Epithelial cell of prostate (primary cell): ENCODE measurements at regions not wholly inside any gene's neighbourhood (a gene's known extent, or its start where the extent isn't known, plus 50 kb on each side); places are given as distances from the start of the nearest gene placed in this dataset.

ENCODE experiments used
- DNase-seq: peaks from one replicate; pipeline ENCODE4 v3.0.0-alpha.2; 2011; ENCODE audit warnings: low read depth, low spot score
- H3K27ac ChIP-seq: fragments of 450-650 bp; 2 replicates; pipeline ENCODE4 v1.5.1; 2017; ENCODE audit warnings: mild to moderate bottlenecking

- no peak overlapping the region for H3K27ac ChIP-seq
- no peak for DNase-seq
Observed at GRCh38 chr16:49129935-49130334, 151.7 kb downstream of the CBLN1 start.

DNA sequence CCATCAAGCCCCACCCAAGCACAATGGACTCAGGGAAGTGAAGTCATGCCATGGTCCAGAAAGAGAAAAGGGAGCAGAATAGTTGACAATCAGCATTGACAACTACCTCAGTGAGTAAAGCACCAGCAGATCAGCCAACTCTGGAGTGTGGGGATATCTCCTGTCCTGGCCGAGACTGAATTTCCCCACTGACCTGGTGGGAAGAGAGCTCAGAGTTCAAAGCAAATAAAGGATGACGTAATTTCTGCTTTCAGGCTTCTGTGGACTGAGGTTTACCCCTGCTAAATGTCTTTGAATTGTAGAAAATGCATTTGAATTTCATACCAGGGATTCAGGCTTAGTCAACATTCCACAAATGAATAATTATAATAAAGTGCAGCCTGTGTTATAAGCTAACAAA lies 152.9 kb downstream of the CBLN1 start:
- no peak for DNase-seq
- no peak overlapping the region for H3K27ac ChIP-seq

- no peak overlapping the region for H3K27ac ChIP-seq
- DNase-seq: no peak
Observed at GRCh38 chr16:49127103-49127502, 154.5 kb downstream of the CBLN1 start.

GRCh38 chr16:49121636-49122035 lies 160.0 kb downstream of the CBLN1 start:
- H3K27ac ChIP-seq: no peak overlapping the region
- DNase-seq: peak; percentile 37

DNA sequence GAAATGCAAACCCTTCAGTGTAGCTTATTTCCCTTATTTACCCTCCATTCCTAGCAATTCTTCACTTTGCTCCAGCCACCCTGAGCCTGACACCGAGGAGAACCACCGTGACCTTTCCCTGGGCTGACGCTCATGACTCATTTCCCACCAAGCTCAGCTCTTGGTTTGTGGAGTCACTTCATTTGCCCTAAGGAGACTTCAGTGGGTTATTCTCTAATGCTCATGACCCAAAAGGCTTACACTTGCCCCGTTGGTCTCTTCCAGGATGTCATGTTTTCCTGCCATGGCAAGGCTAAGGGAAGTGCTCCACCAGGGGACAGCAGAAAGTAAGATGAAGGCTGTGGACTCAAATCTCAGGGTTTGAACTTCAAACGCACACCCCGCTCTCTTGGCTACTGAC lies 161.0 kb downstream of the CBLN1 start:
- DNase-seq: no peak
- no peak overlapping the region for H3K27ac ChIP-seq

- peak; percentile 22 for DNase-seq
- no peak overlapping the region for H3K27ac ChIP-seq
Observed at GRCh38 chr16:49116873-49117272, 164.8 kb downstream of the CBLN1 start.

DNA sequence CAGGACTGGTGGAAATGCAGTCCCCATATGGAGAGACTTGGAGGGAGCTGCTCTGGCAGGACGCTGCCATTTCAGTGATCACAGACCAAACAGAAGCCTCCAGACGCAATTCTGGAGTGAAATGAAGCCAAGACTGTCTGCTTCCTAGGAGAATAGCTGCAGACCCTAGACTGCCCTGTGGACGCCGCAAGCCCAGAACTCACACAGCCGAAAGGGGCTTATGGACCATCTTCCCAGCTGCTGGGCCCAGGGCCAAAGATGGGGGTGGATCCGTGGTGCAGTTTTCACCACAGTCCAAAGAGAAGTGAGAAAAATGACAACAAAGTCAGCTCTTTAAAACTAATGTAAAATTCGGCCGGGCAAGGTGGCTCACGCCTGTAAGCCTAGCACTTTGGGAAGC lies 165.7 kb downstream of the CBLN1 start:
- no peak for DNase-seq
- no peak overlapping the region for H3K27ac ChIP-seq

GRCh38 chr16:49112754-49113153 lies 168.9 kb downstream of the CBLN1 start:
- no peak for DNase-seq
- H3K27ac ChIP-seq: no peak overlapping the region

DNA sequence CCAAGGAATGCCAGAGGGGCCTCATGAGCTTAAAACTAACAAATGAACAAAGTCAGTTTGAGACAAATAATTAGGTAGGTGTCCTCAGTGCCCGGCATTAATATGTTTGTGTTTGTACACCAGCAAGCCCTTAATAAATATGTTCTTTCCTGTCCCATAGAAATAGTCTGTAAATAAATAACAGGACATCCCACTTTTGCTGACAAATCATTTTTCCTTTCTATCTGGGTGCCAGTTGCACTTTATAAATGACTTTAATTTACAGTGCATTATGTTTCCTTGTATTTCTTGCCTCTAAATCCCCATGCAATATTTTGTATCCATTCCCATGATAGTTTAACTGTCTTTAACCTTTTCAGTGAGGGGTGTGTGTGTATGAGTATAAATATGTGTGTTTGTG lies 170.3 kb downstream of the CBLN1 start:
- H3K27ac ChIP-seq: no peak overlapping the region
- DNase-seq: no peak

DNA sequence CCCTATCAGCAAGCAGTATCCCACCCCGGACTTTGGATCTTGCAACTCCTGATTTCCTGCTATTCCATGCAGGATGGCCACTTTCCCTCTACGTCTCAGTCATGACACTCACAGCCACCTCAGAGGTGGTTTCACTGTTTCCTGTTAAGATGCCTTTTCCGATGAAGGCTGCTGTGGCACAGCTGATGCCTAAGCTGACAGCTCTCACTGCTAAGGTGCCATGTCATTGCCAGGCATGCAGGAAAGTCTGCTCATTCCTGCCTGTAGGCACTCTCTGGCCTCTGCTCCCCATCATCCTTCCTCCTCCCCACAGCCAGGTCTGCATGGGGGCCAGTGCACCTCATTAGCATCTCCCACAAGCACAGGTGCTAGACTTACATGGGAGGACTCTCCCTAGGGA lies 173.0 kb downstream of the CBLN1 start:
- no peak for DNase-seq
- H3K27ac ChIP-seq: no peak overlapping the region

- DNase-seq: no peak
- H3K27ac ChIP-seq: no peak overlapping the region
Observed at GRCh38 chr16:49103298-49103697, 178.3 kb downstream of the CBLN1 start.

GRCh38 chr16:49101997-49102396 lies 179.6 kb downstream of the CBLN1 start:
- DNase-seq: no peak
- no peak overlapping the region for H3K27ac ChIP-seq

GRCh38 chr16:49100366-49100765 lies 181.3 kb downstream of the CBLN1 start:
- DNase-seq: no peak
- no peak overlapping the region for H3K27ac ChIP-seq

- H3K27ac ChIP-seq: no peak overlapping the region
Observed at GRCh38 chr16:49097964-49098363, 183.7 kb downstream of the CBLN1 start.

GRCh38 chr16:49096176-49096945 lies 185.3 kb downstream of the CBLN1 start:
- no peak overlapping the region for H3K27ac ChIP-seq
- no peak for DNase-seq

More at GRCh38 chr16:49097964-49098363, 183.7 kb downstream of the CBLN1 start:
- DNase-seq: no peak

GRCh38 chr16:49095539-49095938 lies 186.1 kb downstream of the CBLN1 start:
- no peak for DNase-seq

GRCh38 chr16:49094471-49094870 lies 187.2 kb downstream of the CBLN1 start:
- H3K27ac ChIP-seq: no peak overlapping the region
- DNase-seq: no peak

More at GRCh38 chr16:49095539-49095938, 186.1 kb downstream of the CBLN1 start:
- H3K27ac ChIP-seq: no peak overlapping the region

GRCh38 chr16:49093939-49094338 lies 187.7 kb downstream of the CBLN1 start:
- H3K27ac ChIP-seq: no peak overlapping the region
- DNase-seq: no peak

GRCh38 chr16:49092704-49093103 lies 188.9 kb downstream of the CBLN1 start:
- DNase-seq: no peak

GRCh38 chr16:49089533-49089932 lies 192.1 kb downstream of the CBLN1 start:
- no peak for DNase-seq
- H3K27ac ChIP-seq: no peak overlapping the region

More at GRCh38 chr16:49092704-49093103, 188.9 kb downstream of the CBLN1 start:
- H3K27ac ChIP-seq: no peak overlapping the region

DNA sequence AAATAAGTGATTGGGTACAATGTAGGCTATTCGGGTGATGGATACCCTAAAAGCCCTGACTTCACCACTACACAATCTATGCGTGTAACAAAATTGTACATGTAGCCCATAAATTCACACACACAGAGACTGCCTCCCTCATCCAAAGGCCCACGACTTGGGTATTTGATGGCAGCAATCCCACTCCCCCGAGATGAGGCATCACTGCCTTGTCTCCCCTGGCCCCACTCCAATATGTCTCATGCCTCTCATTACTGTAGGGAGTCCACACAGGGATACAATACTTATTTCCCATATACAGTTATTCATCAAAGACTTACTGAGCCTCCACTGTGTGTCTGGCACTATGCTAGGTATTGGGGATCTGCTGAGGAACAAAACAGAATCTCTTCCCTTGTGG lies 192.6 kb downstream of the CBLN1 start:
- DNase-seq: no peak
- no peak overlapping the region for H3K27ac ChIP-seq

- DNase-seq: no peak
Observed at GRCh38 chr16:49085686-49086085, 196.0 kb downstream of the CBLN1 start.

More at GRCh38 chr16:49085686-49086085, 196.0 kb downstream of the CBLN1 start:
- H3K27ac ChIP-seq: no peak overlapping the region
